Thyroid gland (tissue), 4 donors: ENCODE measurements at regions not wholly inside any gene's neighbourhood (a gene's known extent, or its start where the extent isn't known, plus 50 kb on each side); places are given as distances from the start of the nearest gene placed in this dataset.
"Not testable (repeated sequence)": the region's sequence is repeated elsewhere in the genome, so short reads cannot be mapped to it uniquely, and the experiment has no call there.

Experiments
- DNase-seq, 2 donors: peaks; one replicate each; pipeline ENCODE4 v3.0.0-alpha.2; 2019
- H3K27ac ChIP-seq, 3 donors: fragments of 200-600 bp; sonication (generic); 1 replicate in 2 of 3; 2 replicates in 1 of 3; pipeline ENCODE4 v1.5.1; 2016 to 2019; ENCODE audit warnings: mild to moderate bottlenecking in 1 of 3, moderate library complexity in 1 of 3
- H3K27me3 ChIP-seq: fragments of 200-600 bp; sonication (generic); one replicate; pipeline ENCODE4 v1.5.1; 2019
- H3K36me3 ChIP-seq, 2 donors: fragments of 200-600 bp; sonication (generic); one replicate each; pipeline ENCODE4 v1.5.1; 2016 to 2019
- H3K4me1 ChIP-seq, 2 donors: fragments of 200-600 bp; sonication (generic); one replicate each; pipeline ENCODE4 v1.5.1; 2017 to 2019
- H3K4me3 ChIP-seq, 3 donors: fragments of 200-600 bp; sonication (generic); replicated peaks in 1 of 3; 1 replicate in 2 of 3; 2 replicates in 1 of 3; pipeline ENCODE4 v1.5.1; 2016; ENCODE audit warnings: mild to moderate bottlenecking in 1 of 3
- H3K9me3 ChIP-seq: fragments of 200-600 bp; sonication (generic); one replicate; pipeline ENCODE4 v1.5.1; 2017
- CTCF ChIP-seq, 6 experiments: fragments of 200-600 bp in 3 of 6; fragments of 450-650 bp in 3 of 6; sonication (generic) in 3 of 6; IDR thresholded peaks; one replicate each; pipeline ENCODE4 v1.5.1; 2016 to 2019; ENCODE audit warnings: antibody characterized with exemption in 6 of 6, mild to moderate bottlenecking in 2 of 6, inconsistent platforms in 1 of 6, moderate library complexity in 1 of 6
- POLR2A ChIP-seq, 2 donors: fragments of 450-650 bp; IDR thresholded peaks; one replicate each; pipeline ENCODE4 v1.6.1; 2017; ENCODE audit warnings: antibody characterized with exemption in 2 of 2, mild to moderate bottlenecking in 2 of 2, moderate library complexity in 1 of 2
- WGBS, 2 donors: methylation state at CpG; one replicate each; pipeline ENCODE4 v1.1.5; 2017; 5-methylcytosine and 5-hydroxymethylcytosine counted together
- intact Hi-C: fragments of 100-400 bp; cut with DNase I; formaldehyde crosslinking; loops from one replicate; pipeline ENCODE4 v1.15.1; 2023

GRCh38 chr4:30868111-30868895 is 148.1 kb downstream of the PCDH7 start:
- intact Hi-C loops = no loop called here
- no peaks in the 10 kb centered on the region for H3K9me3 ChIP-seq
- 91 to 94% methylated on average over 5 of the region's 5 CpGs for WGBS, 2 donors
- TF ChIP-seq POLR2A (IDR thresholded peaks at IDR 0.05) (no peak), CTCF (IDR thresholded peaks at IDR 0.05) (no peak)
- H3K4me1 ChIP-seq = no peaks in the 10 kb centered on the region
- H3K27ac ChIP-seq = no peak overlapping the region
- no peaks in the 10 kb centered on the region for H3K27me3 ChIP-seq
- H3K4me3 ChIP-seq = no peak overlapping the region
- DNase-seq = no peak
- no peaks in the 10 kb centered on the region for H3K36me3 ChIP-seq

GRCh38 chr4:30869387-30869786 is 149.2 kb downstream of the PCDH7 start:
- H3K27ac ChIP-seq, H3K4me1 ChIP-seq, DNase-seq, H3K4me3 ChIP-seq, H3K9me3 ChIP-seq, intact Hi-C loops, H3K27me3 ChIP-seq, H3K36me3 ChIP-seq: not testable (repeated sequence)
- WGBS, 2 donors = 92 to 97% methylated on average over 1 of the region's 1 CpG

- H3K4me1 ChIP-seq = no peaks in the 10 kb centered on the region
- WGBS, 2 donors = 91 to 93% methylated on average over 2 of the region's 2 CpGs
- no peaks in the 10 kb centered on the region for H3K9me3 ChIP-seq
- DNase-seq = no peak
- no peaks in the 10 kb centered on the region for H3K27me3 ChIP-seq
- no peaks in the 10 kb centered on the region for H3K36me3 ChIP-seq
- no peak overlapping the region for H3K27ac ChIP-seq
- TF ChIP-seq POLR2A (IDR thresholded peaks at IDR 0.05) (no peak), CTCF (IDR thresholded peaks at IDR 0.05) (no peak)
- intact Hi-C loops = no loop called here
- no peak overlapping the region for H3K4me3 ChIP-seq
Measured at GRCh38 chr4:30870513-30870912, 150.3 kb downstream of the PCDH7 start.

GRCh38 chr4:30875658-30876269 is 155.6 kb downstream of the PCDH7 start:
- no peaks in the 10 kb centered on the region for H3K36me3 ChIP-seq
- DNase-seq = no peak
- no peaks in the 10 kb centered on the region for H3K4me1 ChIP-seq
- no peak overlapping the region for H3K27ac ChIP-seq
- no peaks in the 10 kb centered on the region for H3K9me3 ChIP-seq
- intact Hi-C loops = no loop called here
- TF ChIP-seq POLR2A (IDR thresholded peaks at IDR 0.05) (no peak), CTCF (IDR thresholded peaks at IDR 0.05) (no peak)
- 75 to 79% methylated on average over 3 of the region's 3 CpGs for WGBS, 2 donors
- no peaks in the 10 kb centered on the region for H3K27me3 ChIP-seq
- no peak overlapping the region for H3K4me3 ChIP-seq

- DNase-seq = no peak
Measured at GRCh38 chr4:30879855-30880598, 159.9 kb downstream of the PCDH7 start.

More at GRCh38 chr4:30879855-30880598, 159.9 kb downstream of the PCDH7 start:
- Histone ChIP-seq H3K36me3 (no peaks in the 10 kb centered on the region), H3K4me1 (no peaks in the 10 kb centered on the region), H3K27me3 (no peaks in the 10 kb centered on the region), H3K27ac (no peak overlapping the region), H3K9me3 (no peaks in the 10 kb centered on the region), H3K4me3 (no peak overlapping the region)
- intact Hi-C loops = no loop called here
- TF ChIP-seq POLR2A (IDR thresholded peaks at IDR 0.05) (no peak), CTCF (IDR thresholded peaks at IDR 0.05) (no peak)
